Mammary epithelial cell (primary cell): ENCODE measurements at regions not wholly inside any gene's neighbourhood (a gene's known extent, or its start where the extent isn't known, plus 50 kb on each side); places are given as distances from the start of the nearest gene placed in this dataset.

Experiments
- CTCF ChIP-seq, 2 donors: IDR thresholded peaks in 1 of 2; conservative IDR thresholded peaks in 1 of 2; 2 replicates each; pipeline ENCODE4 v1.5.1; 2011 to 2012; ENCODE audit warnings: inconsistent platforms in 2 of 2, low read length in 2 of 2, mild to moderate bottlenecking in 2 of 2, control low read depth in 1 of 2, low read depth in 1 of 2; ENCODE audit not compliant: insufficient read depth in 1 of 2; ENCODE audit errors: extremely low read depth in 1 of 2
- EZH2 ChIP-seq: IDR thresholded peaks from 2 replicates; pipeline ENCODE4 v1.6.1; 2012; ENCODE audit warnings: low read length, inconsistent platforms, borderline replicate concordance

- TF ChIP-seq CTCF (conservative IDR thresholded peaks at IDR 0.05 in 1 of 2, IDR thresholded peaks at IDR 0.05 in 1 of 2; ENCODE audit: extremely low read depth in 1 of 2, insufficient read depth in 1 of 2, low read depth in 1 of 2, low read length in 2 of 2) (no peak), EZH2 (no peak)
These were observed 299.3 kb upstream of the SALL1 start for GRCh38 chr16:51450376-51450775.
